ENCODE measurements at regions not wholly inside any gene's neighbourhood (a gene's known extent, or its start where the extent isn't known, plus 50 kb on each side); places are given as distances from the start of the nearest gene placed in this dataset.
"Not testable (repeated sequence)": the region's sequence is repeated elsewhere in the genome, so short reads cannot be mapped to it uniquely, and the experiment has no call there.

DNA sequence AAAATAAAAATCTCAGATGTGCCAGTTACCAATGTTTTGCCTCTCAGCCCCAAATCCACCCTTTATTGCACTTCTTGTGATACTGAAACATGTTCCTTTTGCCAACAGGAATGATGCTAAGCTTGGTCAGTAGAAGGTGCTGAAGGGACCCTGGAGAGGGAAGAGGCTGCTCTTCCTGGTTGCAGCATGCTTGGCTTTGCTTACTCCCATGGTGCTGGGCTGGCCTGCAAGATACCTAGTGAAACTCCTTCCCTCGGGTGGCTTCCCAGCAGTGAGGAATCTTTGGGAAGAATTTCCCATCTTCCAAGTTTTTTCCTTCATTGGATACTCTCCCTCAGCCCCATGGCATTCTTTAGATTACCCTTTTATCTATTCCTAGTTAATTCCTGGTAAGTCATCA lies 151.8 kb upstream of the TGFBR2 start (continued):
- TF ChIP-seq STAT1 (IDR thresholded peaks at IDR 0.05; ENCODE audit: unreplicated experiment) (no peak), EZH2phosphoT487 (IDR thresholded peaks at IDR 0.05; ENCODE audit: unreplicated experiment) (no peak), JUNB (IDR thresholded peaks at IDR 0.05; ENCODE audit: unreplicated experiment) (no peak), NANOG (IDR thresholded peaks at IDR 0.05; ENCODE audit: borderline replicate concordance) (no peak), CREB1 (CRISPR knock-in tag; IDR thresholded peaks at IDR 0.05; ENCODE audit: low read depth) (no peak)
- TF ChIP-seq, protein P1, sequence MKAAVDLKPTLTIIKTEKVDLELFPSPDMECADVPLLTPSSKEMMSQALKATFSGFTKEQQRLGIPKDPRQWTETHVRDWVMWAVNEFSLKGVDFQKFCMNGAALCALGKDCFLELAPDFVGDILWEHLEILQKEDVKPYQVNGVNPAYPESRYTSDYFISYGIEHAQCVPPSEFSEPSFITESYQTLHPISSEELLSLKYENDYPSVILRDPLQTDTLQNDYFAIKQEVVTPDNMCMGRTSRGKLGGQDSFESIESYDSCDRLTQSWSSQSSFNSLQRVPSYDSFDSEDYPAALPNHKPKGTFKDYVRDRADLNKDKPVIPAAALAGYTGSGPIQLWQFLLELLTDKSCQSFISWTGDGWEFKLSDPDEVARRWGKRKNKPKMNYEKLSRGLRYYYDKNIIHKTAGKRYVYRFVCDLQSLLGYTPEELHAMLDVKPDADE (IDR thresholded peaks at IDR 0.05) = no peak
- TF ChIP-seq, protein P2, sequence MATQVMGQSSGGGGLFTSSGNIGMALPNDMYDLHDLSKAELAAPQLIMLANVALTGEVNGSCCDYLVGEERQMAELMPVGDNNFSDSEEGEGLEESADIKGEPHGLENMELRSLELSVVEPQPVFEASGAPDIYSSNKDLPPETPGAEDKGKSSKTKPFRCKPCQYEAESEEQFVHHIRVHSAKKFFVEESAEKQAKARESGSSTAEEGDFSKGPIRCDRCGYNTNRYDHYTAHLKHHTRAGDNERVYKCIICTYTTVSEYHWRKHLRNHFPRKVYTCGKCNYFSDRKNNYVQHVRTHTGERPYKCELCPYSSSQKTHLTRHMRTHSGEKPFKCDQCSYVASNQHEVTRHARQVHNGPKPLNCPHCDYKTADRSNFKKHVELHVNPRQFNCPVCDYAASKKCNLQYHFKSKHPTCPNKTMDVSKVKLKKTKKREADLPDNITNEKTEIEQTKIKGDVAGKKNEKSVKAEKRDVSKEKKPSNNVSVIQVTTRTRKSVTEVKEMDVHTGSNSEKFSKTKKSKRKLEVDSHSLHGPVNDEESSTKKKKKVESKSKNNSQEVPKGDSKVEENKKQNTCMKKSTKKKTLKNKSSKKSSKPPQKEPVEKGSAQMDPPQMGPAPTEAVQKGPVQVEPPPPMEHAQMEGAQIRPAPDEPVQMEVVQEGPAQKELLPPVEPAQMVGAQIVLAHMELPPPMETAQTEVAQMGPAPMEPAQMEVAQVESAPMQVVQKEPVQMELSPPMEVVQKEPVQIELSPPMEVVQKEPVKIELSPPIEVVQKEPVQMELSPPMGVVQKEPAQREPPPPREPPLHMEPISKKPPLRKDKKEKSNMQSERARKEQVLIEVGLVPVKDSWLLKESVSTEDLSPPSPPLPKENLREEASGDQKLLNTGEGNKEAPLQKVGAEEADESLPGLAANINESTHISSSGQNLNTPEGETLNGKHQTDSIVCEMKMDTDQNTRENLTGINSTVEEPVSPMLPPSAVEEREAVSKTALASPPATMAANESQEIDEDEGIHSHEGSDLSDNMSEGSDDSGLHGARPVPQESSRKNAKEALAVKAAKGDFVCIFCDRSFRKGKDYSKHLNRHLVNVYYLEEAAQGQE (IDR thresholded peaks at IDR 0.05; ENCODE audit: unreplicated experiment) = no peak

DNA sequence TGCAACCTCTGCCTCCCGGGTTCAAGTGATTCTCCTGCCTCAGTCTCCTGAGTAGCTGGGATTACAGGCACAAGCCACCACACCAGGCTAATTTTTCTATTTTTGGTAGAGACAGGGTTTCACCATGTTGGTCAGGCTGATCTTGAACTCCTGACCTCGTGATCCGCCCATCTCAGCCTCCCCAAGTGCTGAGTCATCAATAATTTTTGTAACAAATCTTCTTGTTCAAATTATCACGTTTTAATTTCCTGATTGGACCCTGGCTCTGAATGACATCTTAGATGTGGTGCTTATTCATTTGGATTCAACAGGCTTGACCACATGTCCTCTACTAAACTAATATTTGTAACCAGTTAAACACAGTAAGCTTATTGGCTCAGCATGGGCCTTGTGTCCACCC lies 151.3 kb upstream of the TGFBR2 start:
- ATAC-seq; H3K4me1 ChIP-seq (ENCODE audit: insufficient read depth); H3K27ac Mint-ChIP-seq; H4K20me1 ChIP-seq (replicated peaks; ENCODE audit: insufficient read depth); H3K27ac ChIP-seq (ENCODE audit: low read depth); H3K4me1 Mint-ChIP-seq; DNase-seq (ENCODE audit: low spot score); H3K9me3 Mint-ChIP-seq; H3K4me3 Mint-ChIP-seq; H3F3A ChIP-seq (replicated peaks; ENCODE audit: low read depth); H3K4me3 ChIP-seq; H3K36me3 ChIP-seq (ENCODE audit: insufficient read depth); H3K79me2 ChIP-seq (replicated peaks; ENCODE audit: insufficient read depth); H2AFZ ChIP-seq; H3K27me3 Mint-ChIP-seq (ENCODE audit: insufficient read depth, low read depth, poor library complexity); H3K4me2 ChIP-seq; H3K27me3 ChIP-seq (ENCODE audit: insufficient read depth); H3K36me3 Mint-ChIP-seq (ENCODE audit: low read depth); H3K9me2 ChIP-seq (ENCODE audit: insufficient read depth): not testable (repeated sequence)

DNA sequence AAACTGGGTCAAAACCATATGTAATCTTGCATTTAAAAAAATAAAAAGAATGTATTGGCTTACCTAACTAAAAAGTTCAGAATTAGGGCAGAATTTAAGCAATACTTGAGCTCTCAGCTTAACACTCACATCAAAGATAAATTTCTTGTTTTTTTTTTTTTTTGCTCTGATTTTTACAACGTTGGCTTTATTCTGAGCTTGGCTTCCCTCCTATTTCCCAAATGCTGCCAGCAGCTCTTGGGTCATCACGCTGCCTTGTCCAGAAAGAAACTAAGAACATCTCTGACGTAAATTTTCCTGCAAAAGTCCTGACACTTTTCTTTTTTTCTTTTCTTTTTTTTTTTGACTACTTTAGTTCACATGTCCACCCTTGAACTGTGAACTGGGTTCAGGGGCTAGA lies 150.6 kb upstream of the TGFBR2 start:
- no peak overlapping the region for H3K4me2 ChIP-seq
- no peaks in the 10 kb centered on the region for H3K27me3 ChIP-seq (ENCODE audit: insufficient read depth)
- peaks cover 5% of the 10 kb centered on the region for H3K9me2 ChIP-seq (ENCODE audit: insufficient read depth)
- Mint-ChIP-seq H3K4me1 (peaks cover 4% of the 10 kb centered on the region; the same call in 1 of the 3 replicates), H3K27me3 (ENCODE audit: insufficient read depth, low read depth, poor library complexity) (peaks cover 2% of the 10 kb centered on the region), H3K27ac (no peak overlapping the region), H3K36me3 (ENCODE audit: low read depth) (peaks cover 7% of the 10 kb centered on the region; the same call in 1 of the 3 replicates), H3K9me3 (0 out of 3 replicates have a peak, but pooled peaks cover 2% of the 10 kb centered on the region), H3K4me3 (no peak overlapping the region)
- no peak overlapping the region for H2AFZ ChIP-seq
- H3K36me3 ChIP-seq (ENCODE audit: insufficient read depth) = no peaks in the 10 kb centered on the region
- no peaks in the 10 kb centered on the region for H3F3A ChIP-seq (replicated peaks; ENCODE audit: low read depth)
- DNase-seq (ENCODE audit: low spot score) = no peak
- H3K27ac ChIP-seq (ENCODE audit: low read depth) = no peak overlapping the region
- no peaks in the 10 kb centered on the region for H3K79me2 ChIP-seq (replicated peaks; ENCODE audit: insufficient read depth)
- no peaks in the 10 kb centered on the region for H4K20me1 ChIP-seq (replicated peaks; ENCODE audit: insufficient read depth)
- no peak for ATAC-seq
- H3K4me1 ChIP-seq (ENCODE audit: insufficient read depth) = peaks cover 7% of the 10 kb centered on the region; the same call in 1 of the 2 replicates
- H3K4me3 ChIP-seq = no peak overlapping the region
- no peak for TF ChIP-seq ZNF331 (CRISPR knock-in tag; IDR thresholded peaks at IDR 0.05; ENCODE audit: low read depth)
- TF ChIP-seq, protein P3, sequence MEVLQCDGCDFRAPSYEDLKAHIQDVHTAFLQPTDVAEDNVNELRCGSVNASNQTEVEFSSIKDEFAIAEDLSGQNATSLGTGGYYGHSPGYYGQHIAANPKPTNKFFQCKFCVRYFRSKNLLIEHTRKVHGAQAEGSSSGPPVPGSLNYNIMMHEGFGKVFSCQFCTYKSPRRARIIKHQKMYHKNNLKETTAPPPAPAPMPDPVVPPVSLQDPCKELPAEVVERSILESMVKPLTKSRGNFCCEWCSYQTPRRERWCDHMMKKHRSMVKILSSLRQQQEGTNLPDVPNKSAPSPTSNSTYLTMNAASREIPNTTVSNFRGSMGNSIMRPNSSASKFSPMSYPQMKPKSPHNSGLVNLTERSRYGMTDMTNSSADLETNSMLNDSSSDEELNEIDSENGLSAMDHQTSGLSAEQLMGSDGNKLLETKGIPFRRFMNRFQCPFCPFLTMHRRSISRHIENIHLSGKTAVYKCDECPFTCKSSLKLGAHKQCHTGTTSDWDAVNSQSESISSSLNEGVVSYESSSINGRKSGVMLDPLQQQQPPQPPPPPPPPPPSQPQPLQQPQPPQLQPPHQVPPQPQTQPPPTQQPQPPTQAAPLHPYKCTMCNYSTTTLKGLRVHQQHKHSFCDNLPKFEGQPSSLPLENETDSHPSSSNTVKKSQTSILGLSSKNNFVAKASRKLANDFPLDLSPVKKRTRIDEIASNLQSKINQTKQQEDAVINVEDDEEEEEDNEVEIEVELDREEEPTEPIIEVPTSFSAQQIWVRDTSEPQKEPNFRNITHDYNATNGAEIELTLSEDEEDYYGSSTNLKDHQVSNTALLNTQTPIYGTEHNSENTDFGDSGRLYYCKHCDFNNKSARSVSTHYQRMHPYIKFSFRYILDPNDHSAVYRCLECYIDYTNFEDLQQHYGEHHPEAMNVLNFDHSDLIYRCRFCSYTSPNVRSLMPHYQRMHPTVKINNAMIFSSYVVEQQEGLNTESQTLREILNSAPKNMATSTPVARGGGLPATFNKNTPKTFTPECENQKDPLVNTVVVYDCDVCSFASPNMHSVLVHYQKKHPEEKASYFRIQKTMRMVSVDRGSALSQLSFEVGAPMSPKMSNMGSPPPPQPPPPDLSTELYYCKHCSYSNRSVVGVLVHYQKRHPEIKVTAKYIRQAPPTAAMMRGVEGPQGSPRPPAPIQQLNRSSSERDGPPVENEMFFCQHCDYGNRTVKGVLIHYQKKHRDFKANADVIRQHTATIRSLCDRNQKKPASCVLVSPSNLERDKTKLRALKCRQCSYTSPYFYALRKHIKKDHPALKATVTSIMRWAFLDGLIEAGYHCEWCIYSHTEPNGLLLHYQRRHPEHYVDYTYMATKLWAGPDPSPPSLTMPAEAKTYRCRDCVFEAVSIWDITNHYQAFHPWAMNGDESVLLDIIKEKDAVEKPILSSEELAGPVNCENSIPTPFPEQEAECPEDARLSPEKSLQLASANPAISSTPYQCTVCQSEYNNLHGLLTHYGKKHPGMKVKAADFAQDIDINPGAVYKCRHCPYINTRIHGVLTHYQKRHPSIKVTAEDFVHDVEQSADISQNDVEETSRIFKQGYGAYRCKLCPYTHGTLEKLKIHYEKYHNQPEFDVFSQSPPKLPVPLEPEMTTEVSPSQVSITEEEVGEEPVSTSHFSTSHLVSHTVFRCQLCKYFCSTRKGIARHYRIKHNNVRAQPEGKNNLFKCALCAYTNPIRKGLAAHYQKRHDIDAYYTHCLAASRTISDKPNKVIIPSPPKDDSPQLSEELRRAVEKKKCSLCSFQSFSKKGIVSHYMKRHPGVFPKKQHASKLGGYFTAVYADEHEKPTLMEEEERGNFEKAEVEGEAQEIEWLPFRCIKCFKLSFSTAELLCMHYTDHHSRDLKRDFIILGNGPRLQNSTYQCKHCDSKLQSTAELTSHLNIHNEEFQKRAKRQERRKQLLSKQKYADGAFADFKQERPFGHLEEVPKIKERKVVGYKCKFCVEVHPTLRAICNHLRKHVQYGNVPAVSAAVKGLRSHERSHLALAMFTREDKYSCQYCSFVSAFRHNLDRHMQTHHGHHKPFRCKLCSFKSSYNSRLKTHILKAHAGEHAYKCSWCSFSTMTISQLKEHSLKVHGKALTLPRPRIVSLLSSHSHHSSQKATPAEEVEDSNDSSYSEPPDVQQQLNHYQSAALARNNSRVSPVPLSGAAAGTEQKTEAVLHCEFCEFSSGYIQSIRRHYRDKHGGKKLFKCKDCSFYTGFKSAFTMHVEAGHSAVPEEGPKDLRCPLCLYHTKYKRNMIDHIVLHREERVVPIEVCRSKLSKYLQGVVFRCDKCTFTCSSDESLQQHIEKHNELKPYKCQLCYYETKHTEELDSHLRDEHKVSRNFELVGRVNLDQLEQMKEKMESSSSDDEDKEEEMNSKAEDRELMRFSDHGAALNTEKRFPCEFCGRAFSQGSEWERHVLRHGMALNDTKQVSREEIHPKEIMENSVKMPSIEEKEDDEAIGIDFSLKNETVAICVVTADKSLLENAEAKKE (CRISPR knock-in tag; IDR thresholded peaks at IDR 0.05) = no peak
- TF ChIP-seq, protein P1 (IDR thresholded peaks at IDR 0.05) = no peak
- no peak for TF ChIP-seq JUNB (IDR thresholded peaks at IDR 0.05; ENCODE audit: unreplicated experiment)

Measured in GM23338 (cell line).